Neural cell (in vitro differentiated cells): ENCODE measurements at regions not wholly inside any gene's neighbourhood (a gene's known extent, or its start where the extent isn't known, plus 50 kb on each side); places are given as distances from the start of the nearest gene placed in this dataset.

Experiments used
- H2AFZ ChIP-seq: fragments of 200-600, 300-800 bp; sonication (generic), shearing (Covaris generic); 2 replicates; pipeline ENCODE4 v1.6.0; 2014; ENCODE audit warnings: low read depth, mild to moderate bottlenecking, antibody characterized with exemption, low read length, moderate library complexity
- H3F3A ChIP-seq: fragments of 200-600 bp; shearing (Covaris generic); 2 replicates; pipeline ENCODE4 v1.6.1; 2016; ENCODE audit warnings: mild to moderate bottlenecking, moderate library complexity, mixed read lengths, antibody characterized with exemption, low read length; ENCODE audit not compliant: insufficient read depth, poor library complexity, severe bottlenecking
- H3K27ac ChIP-seq: fragments of 200-600, 300-800 bp; sonication (generic), shearing (Covaris generic); 2 replicates; pipeline ENCODE4 v1.5.1; 2014; ENCODE audit warnings: mild to moderate bottlenecking, low read length, moderate library complexity
- H3K27me3 ChIP-seq: fragments of 300-800, 200-600 bp; sonication (generic), shearing (Covaris generic); 2 replicates; pipeline ENCODE4 v1.6.0; 2014; ENCODE audit warnings: mild to moderate bottlenecking, low read depth, low read length, moderate library complexity; ENCODE audit not compliant: insufficient read depth
- H3K36me3 ChIP-seq: fragments of 300-800, 200-600 bp; sonication (generic), shearing (Covaris generic); 2 replicates; pipeline ENCODE4 v1.5.1; 2014; ENCODE audit warnings: mild to moderate bottlenecking, antibody characterized with exemption, low read length, moderate library complexity; ENCODE audit not compliant: insufficient read depth
- H3K4me2 ChIP-seq: fragments of 300-800, 200-600 bp; sonication (generic), shearing (Covaris generic); 2 replicates; pipeline ENCODE4 v1.6.0; 2014; ENCODE audit warnings: mild to moderate bottlenecking, low read length
- H3K4me3 ChIP-seq: fragments of 300-800, 200-600 bp; sonication (generic), shearing (Covaris generic); 2 replicates; pipeline ENCODE4 v1.5.1; 2014; ENCODE audit warnings: mild to moderate bottlenecking, low read length, moderate library complexity
- H3K79me2 ChIP-seq: fragments of 200-600 bp; shearing (Covaris generic); replicated peaks from 2 replicates; pipeline ENCODE4 v1.6.0; 2014; ENCODE audit warnings: mild to moderate bottlenecking, low read length, moderate library complexity; ENCODE audit not compliant: insufficient read depth
- H3K9ac ChIP-seq: fragments of 300-800, 200-600 bp; sonication (generic), shearing (Covaris generic); 2 replicates; pipeline ENCODE4 v1.6.1; 2016; ENCODE audit warnings: mild to moderate bottlenecking, low read length, mixed read lengths
- H3K9me2 ChIP-seq: fragments of 200-600 bp; shearing (Covaris generic); 2 replicates; pipeline ENCODE4 v1.6.1; 2016; ENCODE audit warnings: mild to moderate bottlenecking, low read length, mixed read lengths; ENCODE audit not compliant: insufficient read depth
- H3K9me3 ChIP-seq: fragments of 200-600, 300-800 bp; sonication (generic), shearing (Covaris generic); 2 replicates; pipeline ENCODE4 v1.6.1; 2016; ENCODE audit warnings: mild to moderate bottlenecking, mixed run types, low read length, moderate library complexity, mixed read lengths
- H4K20me1 ChIP-seq: fragments of 200-600 bp; shearing (Covaris generic); 2 replicates; pipeline ENCODE4 v1.6.1; 2016; ENCODE audit warnings: mild to moderate bottlenecking, mixed run types; ENCODE audit not compliant: insufficient read depth
- CTCF ChIP-seq: fragments of 450-650 bp; IDR thresholded peaks from 2 replicates; pipeline ENCODE4 v1.5.1; 2014; ENCODE audit warnings: antibody characterized with exemption, mild to moderate bottlenecking, moderate library complexity; ENCODE audit not compliant: poor library complexity, severe bottlenecking
- EP300 ChIP-seq: fragments of 450-650 bp; conservative IDR thresholded peaks from 2 replicates; pipeline ENCODE4 v1.6.1; 2014; ENCODE audit warnings: antibody characterized with exemption, mild to moderate bottlenecking, moderate library complexity; ENCODE audit not compliant: poor library complexity, severe bottlenecking
- EZH2 ChIP-seq: fragments of 200-600, 300-800 bp; shearing (Covaris generic), sonication (generic); IDR thresholded peaks from 2 replicates; pipeline ENCODE4 v1.6.1; 2014; ENCODE audit warnings: antibody characterized with exemption, low read length, borderline replicate concordance, mild to moderate bottlenecking; ENCODE audit not compliant: insufficient read depth, poor library complexity, severe bottlenecking
- MXI1 ChIP-seq: fragments of 450-650 bp; conservative IDR thresholded peaks from 2 replicates; pipeline ENCODE4 v1.6.1; 2014; ENCODE audit warnings: antibody characterized with exemption, mild to moderate bottlenecking; ENCODE audit not compliant: poor library complexity, severe bottlenecking
- POLR2AphosphoS5 ChIP-seq: IDR thresholded peaks from 2 replicates; pipeline ENCODE4 v1.6.1; 2012
- RAD21 ChIP-seq: fragments of 450-650 bp; conservative IDR thresholded peaks from 2 replicates; pipeline ENCODE4 v1.6.1; 2014; ENCODE audit warnings: antibody characterized with exemption, mild to moderate bottlenecking, moderate library complexity
- REST ChIP-seq: IDR thresholded peaks from 2 replicates; pipeline ENCODE4 v1.6.1; 2012; ENCODE audit warnings: borderline replicate concordance
- SMC3 ChIP-seq: fragments of 450-650 bp; conservative IDR thresholded peaks from 2 replicates; pipeline ENCODE4 v1.6.1; 2014; ENCODE audit warnings: antibody characterized with exemption, mild to moderate bottlenecking, moderate library complexity; ENCODE audit not compliant: poor library complexity
- TAF1 ChIP-seq: IDR thresholded peaks from 2 replicates; pipeline ENCODE4 v1.6.1; 2012; ENCODE audit warnings: low read depth

- Histone ChIP-seq H3K36me3 (no peaks in the 10 kb centered on the region), H3K9ac (no peak overlapping the region), H3K27me3 (no peaks in the 10 kb centered on the region), H3K27ac (no peak overlapping the region), H3K9me3 (no peaks in the 10 kb centered on the region), H2AFZ (no peak overlapping the region), H4K20me1 (no peaks in the 10 kb centered on the region), H3F3A (no peaks in the 10 kb centered on the region), H3K4me3 (no peak overlapping the region), H3K79me2 (no peaks in the 10 kb centered on the region), H3K4me2 (no peak overlapping the region), H3K9me2 (no peaks in the 10 kb centered on the region)
- no peak for TF ChIP-seq POLR2AphosphoS5
- TF ChIP-seq EZH2 = no peak
- no peak for TF ChIP-seq EP300
- TF ChIP-seq SMC3 = no peak
- no peak for TF ChIP-seq MXI1
- TF ChIP-seq REST = no peak
- no peak for TF ChIP-seq RAD21
- no peak for TF ChIP-seq TAF1
- TF ChIP-seq CTCF = no peak
These were observed 1089.9 kb upstream of the DDX18 start for GRCh38 chr2:116724550-116724949.

- H3K4me3 ChIP-seq = no peak overlapping the region
- no peaks in the 10 kb centered on the region for H3K36me3 ChIP-seq
- H2AFZ ChIP-seq = no peak overlapping the region
- no peak overlapping the region for H3K4me2 ChIP-seq
- no peaks in the 10 kb centered on the region for H3K79me2 ChIP-seq
- no peak overlapping the region for H3K9ac ChIP-seq
- no peaks in the 10 kb centered on the region for H3K9me2 ChIP-seq
- no peaks in the 10 kb centered on the region for H3F3A ChIP-seq
- TF ChIP-seq SMC3 (no peak), EP300 (no peak), TAF1 (no peak), POLR2AphosphoS5 (no peak), EZH2 (no peak), RAD21 (no peak), MXI1 (no peak)
- H3K27me3 ChIP-seq = no peaks in the 10 kb centered on the region
- H4K20me1 ChIP-seq = no peaks in the 10 kb centered on the region
- H3K9me3 ChIP-seq = no peaks in the 10 kb centered on the region
- H3K27ac ChIP-seq = no peak overlapping the region
These were observed 1082.2 kb upstream of the DDX18 start for GRCh38 chr2:116732322-116732721.
